Hepatocyte (in vitro differentiated cells): ENCODE measurements at regions not wholly inside any gene's neighbourhood (a gene's known extent, or its start where the extent isn't known, plus 50 kb on each side); places are given as distances from the start of the nearest gene placed in this dataset.

Source experiments
- DNase-seq: peaks from one replicate; pipeline ENCODE4 v3.0.0-alpha.2; 2016; ENCODE audit warnings: low spot score
- H2AFZ ChIP-seq: fragments of 200-600 bp; sonication (generic); 2 replicates; pipeline ENCODE4 v1.6.0; 2016; ENCODE audit warnings: antibody characterized with exemption, mild to moderate bottlenecking
- H3K27ac ChIP-seq: fragments of 200-600 bp; sonication (generic); 2 replicates; pipeline ENCODE4 v1.5.1; 2016; ENCODE audit warnings: mild to moderate bottlenecking
- H3K27me3 ChIP-seq: fragments of 200-600 bp; sonication (generic); 2 replicates; pipeline ENCODE4 v1.6.1; 2016
- H3K36me3 ChIP-seq: fragments of 200-600 bp; sonication (generic); replicated peaks from 2 replicates; pipeline ENCODE4 v1.5.1; 2016; ENCODE audit warnings: low read depth; ENCODE audit not compliant: insufficient read depth
- H3K4me1 ChIP-seq: fragments of 200-600 bp; sonication (generic); 2 replicates; pipeline ENCODE4 v1.5.1; 2016; ENCODE audit warnings: mild to moderate bottlenecking, moderate library complexity; ENCODE audit not compliant: insufficient read depth
- H3K4me2 ChIP-seq: fragments of 200-600 bp; sonication (generic); 2 replicates; pipeline ENCODE4 v1.6.0; 2016
- H3K4me3 ChIP-seq: fragments of 200-600 bp; sonication (generic); 2 replicates; pipeline ENCODE4 v1.5.1; 2016; ENCODE audit warnings: mild to moderate bottlenecking
- H3K79me2 ChIP-seq: fragments of 200-600 bp; sonication (generic); 2 replicates; pipeline ENCODE4 v1.6.0; 2017; ENCODE audit warnings: mild to moderate bottlenecking
- H3K9me2 ChIP-seq: fragments of 200-600 bp; sonication (generic); replicated peaks from 2 replicates; pipeline ENCODE4 v1.6.0; 2017; ENCODE audit warnings: mild to moderate bottlenecking; ENCODE audit not compliant: insufficient read depth
- H3K9me3 ChIP-seq: fragments of 200-600 bp; sonication (generic); 2 replicates; pipeline ENCODE4 v1.5.1; 2016; ENCODE audit warnings: low read depth, mild to moderate bottlenecking
- H4K20me1 ChIP-seq: fragments of 200-600 bp; sonication (generic); 2 replicates; pipeline ENCODE4 v1.6.0; 2016; ENCODE audit warnings: mild to moderate bottlenecking; ENCODE audit not compliant: insufficient read depth, poor library complexity, severe bottlenecking
- EZH2 ChIP-seq: fragments of 200-600 bp; sonication (generic); IDR thresholded peaks from 2 replicates; pipeline ENCODE4 v1.6.1; 2016; ENCODE audit warnings: antibody characterized with exemption, mild to moderate bottlenecking, borderline replicate concordance
- EZH2phosphoT487 ChIP-seq: fragments of 200-600 bp; sonication (generic); IDR thresholded peaks from one replicate; pipeline ENCODE4 v1.6.1; 2018; ENCODE audit warnings: antibody characterized with exemption, mild to moderate bottlenecking, low read depth, moderate library complexity; ENCODE audit not compliant: unreplicated experiment, severe bottlenecking
- WGBS: methylation state at CpG from one replicate; pipeline ENCODE4 v1.1.6; 2016; ENCODE audit warnings: low lambda C conversion rate; ENCODE audit errors: missing lambda C conversion rate; 5-methylcytosine and 5-hydroxymethylcytosine counted together
- TF ChIP-seq, protein P1 (sequence below): fragments of 200-600 bp; sonication (generic); IDR thresholded peaks from 2 replicates; pipeline ENCODE4 v1.5.1; 2016; ENCODE audit warnings: antibody characterized with exemption, mild to moderate bottlenecking; ENCODE audit not compliant: poor library complexity

DNA sequence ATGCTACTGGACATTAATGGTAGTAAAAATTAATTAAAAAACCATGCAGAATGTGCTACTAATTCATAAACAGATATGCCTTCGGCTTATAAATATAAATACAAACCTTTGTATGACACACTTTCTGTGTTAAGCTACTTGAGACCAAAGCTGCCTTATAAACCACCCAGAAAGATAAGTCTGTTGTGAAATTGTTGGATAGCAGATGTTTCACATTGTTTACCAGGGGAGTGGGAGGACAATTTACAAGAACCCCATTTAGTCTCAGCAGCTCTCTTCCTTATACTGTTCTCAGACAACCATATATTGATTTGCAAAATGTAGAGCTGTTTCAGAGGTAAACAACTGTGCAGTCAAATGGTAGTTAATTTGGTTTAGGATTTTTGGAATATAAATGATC is 524.4 kb downstream of the PRR16 start:
- no peak for DNase-seq
- TF ChIP-seq EZH2phosphoT487 (no peak), EZH2 (no peak)
- TF ChIP-seq, protein P1, sequence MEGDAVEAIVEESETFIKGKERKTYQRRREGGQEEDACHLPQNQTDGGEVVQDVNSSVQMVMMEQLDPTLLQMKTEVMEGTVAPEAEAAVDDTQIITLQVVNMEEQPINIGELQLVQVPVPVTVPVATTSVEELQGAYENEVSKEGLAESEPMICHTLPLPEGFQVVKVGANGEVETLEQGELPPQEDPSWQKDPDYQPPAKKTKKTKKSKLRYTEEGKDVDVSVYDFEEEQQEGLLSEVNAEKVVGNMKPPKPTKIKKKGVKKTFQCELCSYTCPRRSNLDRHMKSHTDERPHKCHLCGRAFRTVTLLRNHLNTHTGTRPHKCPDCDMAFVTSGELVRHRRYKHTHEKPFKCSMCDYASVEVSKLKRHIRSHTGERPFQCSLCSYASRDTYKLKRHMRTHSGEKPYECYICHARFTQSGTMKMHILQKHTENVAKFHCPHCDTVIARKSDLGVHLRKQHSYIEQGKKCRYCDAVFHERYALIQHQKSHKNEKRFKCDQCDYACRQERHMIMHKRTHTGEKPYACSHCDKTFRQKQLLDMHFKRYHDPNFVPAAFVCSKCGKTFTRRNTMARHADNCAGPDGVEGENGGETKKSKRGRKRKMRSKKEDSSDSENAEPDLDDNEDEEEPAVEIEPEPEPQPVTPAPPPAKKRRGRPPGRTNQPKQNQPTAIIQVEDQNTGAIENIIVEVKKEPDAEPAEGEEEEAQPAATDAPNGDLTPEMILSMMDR, result no peak
- Histone ChIP-seq H2AFZ (no peak overlapping the region), H4K20me1 (no peaks in the 10 kb centered on the region), H3K4me3 (no peak overlapping the region), H3K9me3 (no peaks in the 10 kb centered on the region), H3K9me2 (no peaks in the 10 kb centered on the region), H3K27ac (no peak overlapping the region), H3K4me2 (no peak overlapping the region), H3K36me3 (no peaks in the 10 kb centered on the region), H3K27me3 (no peaks in the 10 kb centered on the region), H3K79me2 (no peaks in the 10 kb centered on the region), H3K4me1 (peaks cover 3% of the 10 kb centered on the region)
- WGBS, result 56% methylated on average over 1 of the region's 1 CpG

DNA sequence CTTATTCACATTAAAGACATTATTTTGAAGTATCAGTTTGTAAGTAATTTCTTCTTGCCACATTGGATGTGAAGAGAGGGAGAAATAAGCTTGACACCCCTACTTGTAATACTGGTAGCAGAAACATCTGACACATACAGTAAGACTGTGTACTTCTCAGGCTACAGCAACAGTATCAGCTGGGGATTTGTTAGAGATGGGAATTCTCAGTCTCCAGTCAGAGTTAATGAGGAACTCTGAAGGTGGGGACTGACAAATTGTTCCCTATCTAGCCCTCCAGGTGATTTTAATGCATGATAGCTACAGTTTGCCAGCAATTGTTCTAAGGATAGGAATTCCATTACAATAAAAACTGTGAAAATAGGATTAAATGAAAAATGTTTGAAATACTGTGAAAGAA is 524.8 kb downstream of the PRR16 start:
- Histone ChIP-seq H3K27me3 (no peaks in the 10 kb centered on the region), H4K20me1 (no peaks in the 10 kb centered on the region), H3K4me2 (no peak overlapping the region), H3K4me1 (peaks cover 3% of the 10 kb centered on the region), H3K27ac (no peak overlapping the region), H2AFZ (no peak overlapping the region), H3K9me2 (no peaks in the 10 kb centered on the region), H3K79me2 (no peaks in the 10 kb centered on the region), H3K9me3 (no peaks in the 10 kb centered on the region), H3K36me3 (no peaks in the 10 kb centered on the region), H3K4me3 (no peak overlapping the region)
- DNase-seq, result no peak
- TF ChIP-seq, protein P1, result no peak
- TF ChIP-seq EZH2 (no peak), EZH2phosphoT487 (no peak)

GRCh38 chr5:120991569-120991968 is 527.5 kb downstream of the PRR16 start:
- WGBS, result 81% methylated on average over 2 of the region's 2 CpGs
- H2AFZ ChIP-seq, result no peak overlapping the region
- TF ChIP-seq EZH2 (no peak), EZH2phosphoT487 (no peak)
- TF ChIP-seq, protein P1, result no peak
- no peak overlapping the region for H3K4me2 ChIP-seq
- no peak for DNase-seq
- H3K36me3 ChIP-seq, result no peaks in the 10 kb centered on the region
- H3K9me3 ChIP-seq, result no peaks in the 10 kb centered on the region
- no peaks in the 10 kb centered on the region for H3K27me3 ChIP-seq
- no peak overlapping the region for H3K27ac ChIP-seq
- peaks cover 3% of the 10 kb centered on the region for H3K4me1 ChIP-seq
- H3K4me3 ChIP-seq, result no peak overlapping the region
- H3K9me2 ChIP-seq, result no peaks in the 10 kb centered on the region
- H4K20me1 ChIP-seq, result no peaks in the 10 kb centered on the region
- H3K79me2 ChIP-seq, result no peaks in the 10 kb centered on the region

DNA sequence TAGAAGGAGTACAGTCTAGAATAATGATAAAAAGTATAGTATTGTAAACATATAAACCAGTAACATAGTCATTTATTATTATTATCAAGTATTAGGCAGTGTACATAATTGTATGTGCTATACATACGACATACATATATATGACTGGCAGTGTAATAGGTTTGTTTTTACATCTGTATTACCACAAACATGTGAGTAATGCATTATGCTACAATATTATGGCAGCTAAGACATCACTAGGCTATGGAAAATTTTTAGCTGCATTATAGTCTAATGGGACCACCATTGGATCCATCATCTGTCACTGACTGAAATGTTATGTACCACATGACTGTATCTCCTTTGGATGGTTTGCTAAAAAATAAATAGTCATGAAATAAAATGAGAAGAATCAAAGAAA is 530.0 kb downstream of the PRR16 start:
- Histone ChIP-seq H4K20me1 (no peaks in the 10 kb centered on the region), H3K9me2 (no peaks in the 10 kb centered on the region), H3K27me3 (no peaks in the 10 kb centered on the region), H3K4me2 (no peak overlapping the region), H3K4me3 (no peak overlapping the region), H3K4me1 (no peaks in the 10 kb centered on the region), H3K79me2 (no peaks in the 10 kb centered on the region), H3K36me3 (no peaks in the 10 kb centered on the region), H3K27ac (no peak overlapping the region), H2AFZ (no peak overlapping the region), H3K9me3 (no peaks in the 10 kb centered on the region)
- WGBS, result 100% methylated on average over 1 of the region's 1 CpG
- TF ChIP-seq EZH2phosphoT487, result no peak
- TF ChIP-seq, protein P1, result no peak
- no peak for TF ChIP-seq EZH2
- no peak for DNase-seq
